Common myeloid progenitor, CD34-positive (primary cell): ENCODE measurements at regions not wholly inside any gene's neighbourhood (a gene's known extent, or its start where the extent isn't known, plus 50 kb on each side); places are given as distances from the start of the nearest gene placed in this dataset.
"Not testable (repeated sequence)": the region's sequence is repeated elsewhere in the genome, so short reads cannot be mapped to it uniquely, and the experiment has no call there.

Experiments used
- CTCF ChIA-PET: fragments of 350-600 bp; sonication (Branson Sonifier 250); formaldehyde crosslinking; loops from one replicate; lab custom pipeline; 2021; ENCODE audit warnings: antibody characterized with exemption; lab: Charles Lee
- POLR2A ChIA-PET: fragments of 350-600 bp; sonication (Branson Sonifier 250); formaldehyde crosslinking; loops from one replicate; lab custom pipeline; 2021; ENCODE audit warnings: antibody characterized with exemption; lab: Charles Lee
- DNase-seq, 3 donors: peaks; one replicate each; pipeline versions ENCODE4 v3.0.0 to v3.0.0-alpha.2; 2013
- H3K27ac ChIP-seq, 2 experiments: 1 replicate in 1 of 2; 2 replicates in 1 of 2; pipeline ENCODE4 v1.7.0; 2013; ENCODE audit warnings: inconsistent platforms in 2 of 2, low read length in 2 of 2, mild to moderate bottlenecking in 2 of 2, low read depth in 1 of 2, moderate library complexity in 1 of 2; ENCODE audit not compliant: severe bottlenecking in 2 of 2, insufficient read depth in 1 of 2, poor library complexity in 1 of 2
- H3K27me3 ChIP-seq, 5 experiments: replicated peaks in 2 of 5; 1 replicate in 3 of 5; 2 replicates in 2 of 5; pipeline versions ENCODE4 v1.6.1 to v1.7.0; 2013; ENCODE audit warnings: low read length in 4 of 5, mild to moderate bottlenecking in 2 of 5, moderate library complexity in 2 of 5, inconsistent platforms in 1 of 5; ENCODE audit not compliant: insufficient read depth in 5 of 5, control insufficient read depth in 4 of 5
- H3K36me3 ChIP-seq, 4 experiments: 1 replicate in 2 of 4; 2 replicates in 2 of 4; pipeline versions ENCODE4 v1.6.1 to v1.7.0; 2013; ENCODE audit warnings: low read length in 3 of 4, control low read depth in 1 of 4, mild to moderate bottlenecking in 1 of 4; ENCODE audit not compliant: control insufficient read depth in 4 of 4, insufficient read depth in 4 of 4
- H3K4me1 ChIP-seq, 4 experiments: 1 replicate in 3 of 4; 2 replicates in 1 of 4; pipeline versions ENCODE4 v1.6.1 to v1.7.1; 2013; ENCODE audit warnings: low read length in 3 of 4, mild to moderate bottlenecking in 3 of 4, control low read depth in 1 of 4, inconsistent platforms in 1 of 4, moderate library complexity in 1 of 4; ENCODE audit not compliant: control insufficient read depth in 4 of 4, insufficient read depth in 4 of 4; ENCODE audit errors: control extremely low read depth in 1 of 4
- H3K4me3 ChIP-seq, 7 experiments: 1 replicate in 4 of 7; 2 replicates in 3 of 7; pipeline versions ENCODE4 v1.5.1 to v1.7.0; 2013; ENCODE audit warnings: mild to moderate bottlenecking in 7 of 7, low read length in 6 of 7, moderate library complexity in 6 of 7, inconsistent platforms in 2 of 7, low read depth in 2 of 7, control low read depth in 1 of 7; ENCODE audit not compliant: insufficient read depth in 4 of 7, control insufficient read depth in 1 of 7; ENCODE audit errors: extremely low read depth in 1 of 7
- H3K9me3 ChIP-seq, 5 experiments: 1 replicate in 4 of 5; 2 replicates in 1 of 5; pipeline versions ENCODE4 v1.6.1 to v1.7.1; 2013; ENCODE audit warnings: low read length in 4 of 5, mild to moderate bottlenecking in 2 of 5, inconsistent platforms in 1 of 5, low read depth in 1 of 5, moderate library complexity in 1 of 5; ENCODE audit not compliant: control insufficient read depth in 4 of 5, insufficient read depth in 2 of 5; ENCODE audit errors: control extremely low read depth in 1 of 5
- WGBS: methylation state at CpG from one replicate; pipeline ENCODE4 v1.1.5; 2013; ENCODE audit not compliant: insufficient coverage; 5-methylcytosine and 5-hydroxymethylcytosine counted together

DNA sequence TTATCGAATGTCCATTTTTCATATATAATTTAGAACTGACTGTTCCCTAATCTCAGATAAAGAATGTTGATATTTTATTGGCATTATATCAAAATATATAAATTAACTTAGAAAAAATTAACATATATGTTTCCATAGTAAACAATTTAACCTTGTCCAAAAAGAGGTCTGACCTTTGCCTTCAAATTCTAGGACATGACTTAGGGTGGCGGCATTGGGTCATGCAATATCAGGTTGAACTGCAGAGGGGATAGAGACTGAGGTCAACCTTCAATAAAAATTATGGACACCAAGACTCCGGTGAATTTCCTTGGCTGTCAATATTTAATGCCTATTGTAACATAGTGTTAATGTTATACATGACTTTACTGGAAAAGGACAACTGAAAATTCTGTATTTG is 199.8 kb downstream of the RPL10L start:
- CTCF ChIA-PET, result no interaction called here
- Histone ChIP-seq H3K27ac (no peak overlapping the region), H3K9me3 (no peaks in the 10 kb centered on the region), H3K36me3 (no peaks in the 10 kb centered on the region), H3K4me1 (no peaks in the 10 kb centered on the region), H3K4me3 (no peak overlapping the region), H3K27me3 (no peaks in the 10 kb centered on the region)
- POLR2A ChIA-PET, result no interaction called here
- DNase-seq, result no peak
- WGBS, result no CpG with 5 or more reads among the region's 3 CpGs

DNA sequence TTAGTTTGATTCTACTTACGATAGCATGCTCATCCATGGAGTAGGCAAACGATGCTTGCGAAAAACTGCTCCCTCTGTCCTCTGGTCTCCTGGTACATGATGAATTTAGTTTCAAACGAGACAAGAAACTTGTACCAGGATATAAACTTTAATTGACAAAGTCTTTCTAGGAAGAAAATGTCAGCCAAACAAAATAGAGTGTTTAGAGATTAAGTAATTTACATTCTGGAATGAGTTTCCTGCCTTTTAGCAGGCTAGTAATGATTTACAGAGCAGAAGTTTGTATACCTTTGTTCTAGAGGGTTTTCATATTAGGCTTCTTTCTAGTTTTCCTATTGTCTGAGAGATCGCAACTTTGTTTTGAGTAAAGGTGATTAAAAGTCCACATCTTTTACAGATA is 206.9 kb downstream of the RPL10L start:
- POLR2A ChIA-PET, result no interaction called here
- CTCF ChIA-PET, result no interaction called here
- WGBS, result 100% methylated on average over 4 of the region's 5 CpGs
- no peak overlapping the region for H3K27ac ChIP-seq
- H3K27me3 ChIP-seq, result no peaks in the 10 kb centered on the region
- H3K9me3 ChIP-seq, result no peaks in the 10 kb centered on the region
- H3K4me1 ChIP-seq, result no peaks in the 10 kb centered on the region
- H3K36me3 ChIP-seq, result no peaks in the 10 kb centered on the region
- no peak for DNase-seq
- H3K4me3 ChIP-seq, result no peak overlapping the region

DNA sequence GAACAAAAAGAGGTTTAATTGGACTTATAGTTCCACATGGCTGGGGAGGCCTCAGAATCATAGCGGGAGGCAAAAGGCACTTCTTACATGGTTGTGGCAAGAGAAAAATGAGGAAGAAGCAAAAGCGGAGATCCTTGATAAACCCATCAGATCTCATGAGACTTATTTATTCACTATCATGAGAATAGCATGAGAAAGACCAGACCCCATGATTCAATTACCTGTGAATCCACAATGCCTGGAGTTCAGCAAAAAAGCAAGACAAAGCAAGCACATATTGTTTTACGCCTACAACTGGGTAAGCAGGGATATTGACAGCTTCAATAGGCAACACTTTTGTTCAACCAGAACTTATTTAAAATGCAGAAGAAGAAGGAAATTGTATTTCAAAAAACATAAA is 218.2 kb downstream of the RPL10L start:
- H3K9me3 ChIP-seq, result no peaks in the 10 kb centered on the region
- no CpG with 5 or more reads among the region's 3 CpGs for WGBS
- H3K4me3 ChIP-seq, result no peak overlapping the region
- ChIA-PET POLR2A (no interaction called here), CTCF (no interaction called here)
- H3K4me1 ChIP-seq, result no peaks in the 10 kb centered on the region
- no peaks in the 10 kb centered on the region for H3K27me3 ChIP-seq
- DNase-seq, result no peak
- H3K27ac ChIP-seq, result no peak overlapping the region
- no peaks in the 10 kb centered on the region for H3K36me3 ChIP-seq

DNA sequence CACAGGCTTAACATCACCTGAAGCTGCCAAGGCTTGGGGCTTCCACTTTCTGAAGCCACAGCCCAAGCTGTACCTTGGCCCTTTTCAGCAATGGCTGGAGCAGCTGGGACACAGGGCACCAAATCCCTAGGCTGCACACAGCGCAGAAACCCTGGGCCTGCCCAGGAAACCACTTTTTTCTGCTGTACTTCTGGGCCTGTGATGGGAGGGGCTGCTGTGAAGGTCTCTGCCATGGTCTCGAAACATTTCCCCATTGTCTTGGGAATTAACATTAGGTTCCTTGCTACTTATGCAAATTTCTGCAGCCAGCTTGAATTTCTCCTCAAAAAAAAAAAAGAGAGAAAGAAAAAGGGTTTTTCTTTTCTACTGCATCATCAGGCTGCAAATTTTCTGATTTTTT is 219.1 kb downstream of the RPL10L start:
- 100% methylated on average over 1 of the region's 2 CpGs for WGBS
- ChIA-PET POLR2A (no interaction called here), CTCF (no interaction called here)
- Histone ChIP-seq H3K4me1 (no peaks in the 10 kb centered on the region), H3K4me3 (no peak overlapping the region), H3K9me3 (no peaks in the 10 kb centered on the region), H3K27me3 (no peaks in the 10 kb centered on the region), H3K27ac (no peak overlapping the region), H3K36me3 (no peaks in the 10 kb centered on the region)
- no peak for DNase-seq

DNA sequence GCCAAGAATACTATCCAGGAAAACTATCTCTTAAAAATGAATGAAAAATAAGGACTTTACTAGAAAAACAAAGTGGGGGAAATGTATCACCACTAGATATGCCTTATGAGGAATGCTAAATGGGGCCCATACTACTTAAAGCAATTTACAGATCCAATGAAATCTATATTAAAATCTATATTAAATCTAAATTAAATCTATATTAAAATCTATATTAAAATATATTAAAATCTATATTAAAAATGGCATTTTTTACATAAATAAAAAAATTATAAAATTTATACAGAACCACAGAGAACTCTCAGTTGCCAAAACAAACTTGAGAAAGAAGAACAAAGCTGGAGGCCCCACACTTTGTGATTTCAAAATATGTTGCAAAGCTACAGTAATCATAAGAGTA is 234.5 kb downstream of the RPL10L start:
- Histone ChIP-seq H3K36me3 (no peaks in the 10 kb centered on the region), H3K27me3 (no peaks in the 10 kb centered on the region), H3K4me3 (no peak overlapping the region), H3K4me1 (no peaks in the 10 kb centered on the region), H3K27ac (no peak overlapping the region), H3K9me3 (peaks cover 0 to 2% (median 0%) of the 10 kb centered on the region in 5 experiments)
- CTCF ChIA-PET, result no interaction called here
- DNase-seq, result no peak
- POLR2A ChIA-PET, result no interaction called here

DNA sequence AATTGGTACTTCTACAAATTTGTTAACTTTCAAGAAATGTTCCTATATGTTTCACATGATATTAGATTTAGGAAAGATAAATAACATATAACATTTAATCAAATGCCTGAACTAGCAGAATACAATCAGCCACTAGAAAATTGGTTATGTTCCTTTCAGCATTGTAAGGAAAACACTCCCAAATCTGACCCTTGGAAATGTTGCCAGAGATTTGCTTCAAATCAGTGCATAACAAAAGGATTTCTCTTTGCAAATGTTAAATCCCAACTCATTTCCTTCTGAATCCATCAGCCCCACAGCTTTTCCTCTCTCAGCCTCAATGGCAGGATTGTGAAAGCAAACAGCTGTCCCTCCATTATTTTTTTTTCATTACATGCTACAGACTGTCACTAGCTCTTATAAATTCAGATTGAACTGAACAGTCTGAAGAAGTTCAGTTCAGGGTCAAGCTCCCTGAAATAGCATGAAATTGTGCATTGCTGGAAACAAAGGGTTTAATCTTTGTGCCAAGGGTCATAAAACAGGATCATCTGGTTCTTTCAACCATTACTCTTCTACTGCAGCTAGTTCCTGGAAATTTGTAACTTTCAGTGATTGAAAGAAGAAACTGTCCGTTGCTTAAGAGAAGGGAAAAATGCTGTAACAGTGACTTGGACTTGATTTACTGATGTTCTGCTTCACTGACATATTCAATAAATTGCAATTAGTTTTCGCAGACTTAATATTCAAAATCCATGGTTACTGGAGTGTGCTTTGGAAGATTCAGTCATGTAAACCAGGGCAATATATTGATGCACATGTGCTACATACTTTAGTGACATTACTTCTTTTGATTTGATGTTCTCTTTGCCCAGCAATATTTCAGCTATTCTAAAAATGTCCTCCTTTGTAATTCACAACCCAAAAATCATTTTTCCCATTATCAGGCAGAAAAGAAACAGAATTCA is 246.4 kb downstream of the RPL10L start:
- Histone ChIP-seq H3K27ac (no peak overlapping the region), H3K36me3 (no peaks in the 10 kb centered on the region), H3K4me1 (no peaks in the 10 kb centered on the region), H3K27me3 (no peaks in the 10 kb centered on the region), H3K9me3 (no peaks in the 10 kb centered on the region), H3K4me3 (no peak overlapping the region)
- no peak for DNase-seq
- POLR2A ChIA-PET, result no interaction called here
- CTCF ChIA-PET, result no interaction called here
- 40% methylated on average over 1 of the region's 2 CpGs for WGBS

DNA sequence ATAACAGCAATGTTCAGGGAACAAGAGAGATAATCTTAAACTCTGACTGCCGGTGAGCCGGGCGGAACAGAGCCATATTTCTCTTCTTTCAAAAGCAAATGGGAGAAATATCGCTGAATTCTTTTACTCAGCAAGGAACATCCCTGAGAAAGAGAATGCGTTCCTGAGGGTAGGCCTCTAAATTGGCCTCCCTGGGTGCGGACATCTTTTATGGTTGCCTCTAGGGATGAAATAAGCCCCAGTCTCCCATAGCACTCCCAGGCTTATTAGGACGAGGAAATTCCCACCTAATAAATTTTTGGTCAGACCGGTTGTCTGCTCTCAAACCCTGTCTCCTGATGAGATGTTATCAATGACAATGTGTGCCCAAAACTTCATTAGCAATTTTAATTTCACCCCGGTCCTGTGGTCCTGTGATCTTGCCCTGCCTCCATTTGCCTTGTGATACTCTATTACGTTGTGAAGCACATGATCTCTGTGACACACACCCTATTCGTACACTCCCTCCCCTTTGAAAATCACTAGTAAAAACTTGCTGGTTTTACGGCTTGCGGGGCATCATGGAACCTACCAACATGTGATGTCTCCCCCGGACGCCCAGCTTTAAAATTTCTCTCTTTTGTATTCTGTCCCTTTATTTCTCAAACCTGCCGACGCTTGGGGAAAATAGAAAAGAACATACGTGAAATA is 249.4 kb downstream of the RPL10L start:
- H3K4me3 ChIP-seq, H3K36me3 ChIP-seq, POLR2A ChIA-PET, H3K27me3 ChIP-seq, H3K4me1 ChIP-seq, H3K9me3 ChIP-seq, CTCF ChIA-PET, DNase-seq, H3K27ac ChIP-seq: not testable (repeated sequence)
- WGBS, result 99% methylated on average over 13 of the region's 18 CpGs
